Fibroblast of lung (primary cell): ENCODE measurements at regions not wholly inside any gene's neighbourhood (a gene's known extent, or its start where the extent isn't known, plus 50 kb on each side); places are given as distances from the start of the nearest gene placed in this dataset.

ENCODE experiments used
- DNase-seq, 2 donors: peaks; one replicate each; pipeline versions ENCODE4 v3.0.0 to v3.0.0-alpha.2; 2010; ENCODE audit warnings: low read depth in 2 of 2
- H2AFZ ChIP-seq: 2 replicates; pipeline ENCODE4 v1.5.1; 2012; ENCODE audit warnings: low read length, control low read depth, inconsistent platforms
- H3K27ac ChIP-seq: 2 replicates; pipeline ENCODE4 v1.5.1; 2011; ENCODE audit warnings: low read length, control low read depth; ENCODE audit not compliant: insufficient read depth
- H3K27me3 ChIP-seq: 2 replicates; pipeline ENCODE4 v1.5.1; 2011; ENCODE audit warnings: mild to moderate bottlenecking, low read length; ENCODE audit not compliant: control insufficient read depth, insufficient read depth
- H3K36me3 ChIP-seq: 2 replicates; pipeline ENCODE4 v1.5.1; 2011; ENCODE audit warnings: low read length; ENCODE audit not compliant: control insufficient read depth, insufficient read depth
- H3K4me1 ChIP-seq: 2 replicates; pipeline ENCODE4 v1.5.1; 2011; ENCODE audit warnings: low read length; ENCODE audit not compliant: control insufficient read depth, insufficient read depth; ENCODE audit errors: extremely low read depth
- H3K4me2 ChIP-seq: 2 replicates; pipeline ENCODE4 v1.5.1; 2011; ENCODE audit warnings: low read length, control low read depth; ENCODE audit not compliant: insufficient read depth; ENCODE audit errors: extremely low read depth
- H3K4me3 ChIP-seq, 4 experiments: fragments of 200-600 bp in 1 of 4; sonication (generic) in 1 of 4; replicated peaks in 1 of 4; 2 replicates each; pipeline ENCODE4 v1.5.1; 2011 to 2016; ENCODE audit warnings: low read length in 4 of 4, low read depth in 3 of 4, mild to moderate bottlenecking in 3 of 4, control low read depth in 2 of 4, inconsistent platforms in 1 of 4, mixed read lengths in 1 of 4; ENCODE audit not compliant: insufficient read depth in 1 of 4; ENCODE audit errors: control extremely low read depth in 1 of 4
- H3K79me2 ChIP-seq: 2 replicates; pipeline ENCODE4 v1.5.1; 2012; ENCODE audit warnings: mild to moderate bottlenecking, low read length, inconsistent platforms; ENCODE audit not compliant: control insufficient read depth, insufficient read depth
- H3K9ac ChIP-seq: 2 replicates; pipeline ENCODE4 v1.5.1; 2011; ENCODE audit warnings: mild to moderate bottlenecking, low read length, control low read depth; ENCODE audit not compliant: insufficient read depth
- H3K9me3 ChIP-seq: 2 replicates; pipeline ENCODE4 v1.5.1; 2012; ENCODE audit warnings: low read depth, low read length; ENCODE audit not compliant: control insufficient read depth, insufficient read depth
- H4K20me1 ChIP-seq: 2 replicates; pipeline ENCODE4 v1.5.1; 2011; ENCODE audit warnings: low read length; ENCODE audit not compliant: control insufficient read depth, insufficient read depth; ENCODE audit errors: extremely low read depth
- CTCF ChIP-seq, 2 donors: IDR thresholded peaks in 1 of 2; conservative IDR thresholded peaks in 1 of 2; 1 replicate in 1 of 2; 2 replicates in 1 of 2; pipeline ENCODE4 v1.5.1; 2011 to 2012; ENCODE audit warnings: low read length in 2 of 2, control low read depth in 1 of 2, inconsistent platforms in 1 of 2, low read depth in 1 of 2, mild to moderate bottlenecking in 1 of 2
- EZH2 ChIP-seq: IDR thresholded peaks from 2 replicates; pipeline ENCODE4 v1.5.1; 2012; ENCODE audit warnings: low read length, control low read depth, mild to moderate bottlenecking; ENCODE audit errors: missing control alignments

GRCh38 chr5:130975847-130976246 is 189.2 kb downstream of the HINT1 start:
- Histone ChIP-seq H4K20me1 (no peaks in the 10 kb centered on the region), H3K36me3 (no peaks in the 10 kb centered on the region), H3K4me3 (no peak overlapping the region), H2AFZ (no peak overlapping the region), H3K4me1 (no peaks in the 10 kb centered on the region), H3K27me3 (no peaks in the 10 kb centered on the region), H3K79me2 (no peaks in the 10 kb centered on the region), H3K9me3 (no peaks in the 10 kb centered on the region), H3K27ac (no peak overlapping the region), H3K9ac (no peak overlapping the region), H3K4me2 (no peak overlapping the region)
- DNase-seq = peak in 1 of 2 donors; percentile 11
- TF ChIP-seq EZH2 = no peak
- TF ChIP-seq CTCF (conservative IDR thresholded peaks at IDR 0.05 in 1 of 2, IDR thresholded peaks at IDR 0.05 in 1 of 2; ENCODE audit: low read depth in 1 of 2, low read length in 2 of 2) = no peak

- Histone ChIP-seq H3K4me3 (no peak overlapping the region), H3K79me2 (no peaks in the 10 kb centered on the region), H3K4me2 (no peak overlapping the region), H4K20me1 (no peaks in the 10 kb centered on the region), H3K27ac (no peak overlapping the region), H3K9ac (no peak overlapping the region), H3K9me3 (no peaks in the 10 kb centered on the region), H3K4me1 (no peaks in the 10 kb centered on the region), H3K27me3 (no peaks in the 10 kb centered on the region), H2AFZ (no peak overlapping the region), H3K36me3 (no peaks in the 10 kb centered on the region)
- no peak for DNase-seq
- no peak for TF ChIP-seq CTCF (conservative IDR thresholded peaks at IDR 0.05 in 1 of 2, IDR thresholded peaks at IDR 0.05 in 1 of 2; ENCODE audit: low read depth in 1 of 2, low read length in 2 of 2)
- no peak for TF ChIP-seq EZH2
Measured at GRCh38 chr5:130975299-130975698, 189.8 kb downstream of the HINT1 start.

DNA sequence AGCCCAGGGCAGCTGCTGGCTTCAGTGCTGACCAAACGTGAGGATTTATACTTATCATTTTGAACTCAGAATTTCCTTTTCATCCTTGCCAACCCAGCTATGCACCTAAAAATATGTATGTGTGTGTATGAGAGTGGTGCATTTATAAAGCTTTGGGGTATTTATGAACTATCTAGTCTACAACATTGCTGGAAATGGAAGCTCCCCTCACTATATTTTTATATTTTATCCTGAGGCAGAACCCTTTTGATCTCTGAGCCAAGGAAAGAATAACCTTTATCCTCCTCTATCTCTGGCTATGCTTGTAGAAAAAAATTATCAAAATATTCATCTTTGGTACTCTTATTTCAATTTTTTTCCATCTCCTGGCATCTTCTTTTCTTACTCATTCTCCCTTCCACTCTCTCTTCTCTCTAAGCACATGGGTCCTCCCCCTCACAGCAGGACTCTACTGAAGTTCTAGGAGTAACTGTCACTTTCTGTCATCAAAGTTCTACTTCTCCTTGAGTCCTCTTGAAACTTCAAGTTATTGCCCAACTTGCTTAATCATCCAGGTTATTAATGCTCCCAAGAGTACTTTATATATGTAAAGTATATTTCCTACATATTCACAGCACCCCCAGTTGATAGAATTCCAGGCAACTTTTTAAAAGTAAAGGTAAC is 190.9 kb downstream of the HINT1 start:
- Histone ChIP-seq H3K9ac (no peak overlapping the region), H3K4me3 (no peak overlapping the region), H3K79me2 (no peaks in the 10 kb centered on the region), H3K9me3 (no peaks in the 10 kb centered on the region), H4K20me1 (no peaks in the 10 kb centered on the region), H3K4me1 (no peaks in the 10 kb centered on the region), H3K27ac (no peak overlapping the region), H3K27me3 (no peaks in the 10 kb centered on the region), H2AFZ (no peak overlapping the region), H3K36me3 (no peaks in the 10 kb centered on the region), H3K4me2 (no peak overlapping the region)
- TF ChIP-seq CTCF (conservative IDR thresholded peaks at IDR 0.05 in 1 of 2, IDR thresholded peaks at IDR 0.05 in 1 of 2; ENCODE audit: low read depth in 1 of 2, low read length in 2 of 2) = no peak
- no peak for TF ChIP-seq EZH2
- no peak for DNase-seq
